B cell (primary cell): ENCODE measurements at regions not wholly inside any gene's neighbourhood (a gene's known extent, or its start where the extent isn't known, plus 50 kb on each side); places are given as distances from the start of the nearest gene placed in this dataset.

Source experiments
- EZH2 ChIP-seq: IDR thresholded peaks from 2 replicates; pipeline ENCODE4 v1.6.1; 2012; ENCODE audit warnings: borderline replicate concordance, low read depth, mild to moderate bottlenecking, moderate library complexity, low read length; ENCODE audit not compliant: insufficient read depth, poor library complexity, severe bottlenecking
- TF ChIP-seq, protein P1 (sequence below): fragments of 200-600 bp; IDR thresholded peaks from one replicate; pipeline ENCODE4 v1.8.0; 2022; ENCODE audit warnings: antibody characterized with exemption, mild to moderate bottlenecking

DNA sequence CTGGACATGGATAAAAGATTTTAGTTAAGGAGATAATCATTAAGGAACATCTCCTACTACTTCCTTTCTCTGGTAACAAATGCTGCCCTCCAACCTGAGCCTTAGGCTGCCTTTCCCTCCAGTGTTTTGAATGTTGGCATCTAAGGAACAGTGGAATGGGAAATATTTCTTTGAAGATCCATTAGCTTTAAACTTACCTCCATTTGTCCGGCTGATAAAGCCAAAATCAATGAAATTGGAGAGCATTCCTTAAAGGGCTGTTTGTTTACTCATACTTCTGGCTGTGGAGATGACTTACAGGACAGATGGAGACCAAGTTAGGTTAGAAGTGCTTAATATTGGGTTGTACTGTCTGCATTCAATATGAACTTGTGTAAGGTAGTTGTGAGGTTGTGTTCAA is 439.1 kb downstream of the PLA2G4A start:
- TF ChIP-seq, protein P1, sequence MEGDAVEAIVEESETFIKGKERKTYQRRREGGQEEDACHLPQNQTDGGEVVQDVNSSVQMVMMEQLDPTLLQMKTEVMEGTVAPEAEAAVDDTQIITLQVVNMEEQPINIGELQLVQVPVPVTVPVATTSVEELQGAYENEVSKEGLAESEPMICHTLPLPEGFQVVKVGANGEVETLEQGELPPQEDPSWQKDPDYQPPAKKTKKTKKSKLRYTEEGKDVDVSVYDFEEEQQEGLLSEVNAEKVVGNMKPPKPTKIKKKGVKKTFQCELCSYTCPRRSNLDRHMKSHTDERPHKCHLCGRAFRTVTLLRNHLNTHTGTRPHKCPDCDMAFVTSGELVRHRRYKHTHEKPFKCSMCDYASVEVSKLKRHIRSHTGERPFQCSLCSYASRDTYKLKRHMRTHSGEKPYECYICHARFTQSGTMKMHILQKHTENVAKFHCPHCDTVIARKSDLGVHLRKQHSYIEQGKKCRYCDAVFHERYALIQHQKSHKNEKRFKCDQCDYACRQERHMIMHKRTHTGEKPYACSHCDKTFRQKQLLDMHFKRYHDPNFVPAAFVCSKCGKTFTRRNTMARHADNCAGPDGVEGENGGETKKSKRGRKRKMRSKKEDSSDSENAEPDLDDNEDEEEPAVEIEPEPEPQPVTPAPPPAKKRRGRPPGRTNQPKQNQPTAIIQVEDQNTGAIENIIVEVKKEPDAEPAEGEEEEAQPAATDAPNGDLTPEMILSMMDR = no peak
- TF ChIP-seq EZH2 = no peak
